ENCODE measurements at regions not wholly inside any gene's neighbourhood (a gene's known extent, or its start where the extent isn't known, plus 50 kb on each side); places are given as distances from the start of the nearest gene placed in this dataset.
"Not testable (repeated sequence)": the region's sequence is repeated elsewhere in the genome, so short reads cannot be mapped to it uniquely, and the experiment has no call there.

- no peak for DNase-seq (ENCODE audit: low read depth)
Observed at GRCh38 chr10:4151466-4151865, 366.5 kb upstream of the KLF6 start.

GRCh38 chr10:4150676-4151075 lies 365.7 kb upstream of the KLF6 start:
- no peak for DNase-seq (ENCODE audit: low read depth)

GRCh38 chr10:4149460-4149859 lies 364.5 kb upstream of the KLF6 start:
- DNase-seq (ENCODE audit: low read depth) = not testable (repeated sequence)

GRCh38 chr10:4147245-4147644 lies 362.2 kb upstream of the KLF6 start:
- DNase-seq (ENCODE audit: low read depth) = no peak

GRCh38 chr10:4144817-4145216 lies 359.8 kb upstream of the KLF6 start:
- no peak for DNase-seq (ENCODE audit: low read depth)

- no peak for DNase-seq (ENCODE audit: low read depth)
Observed at GRCh38 chr10:4141471-4141870, 356.5 kb upstream of the KLF6 start.

- DNase-seq (ENCODE audit: low read depth) = no peak
Observed at GRCh38 chr10:4138146-4138721, 353.2 kb upstream of the KLF6 start.

GRCh38 chr10:4137299-4137698 lies 352.3 kb upstream of the KLF6 start:
- DNase-seq (ENCODE audit: low read depth) = no peak

- no peak for DNase-seq (ENCODE audit: low read depth)
Observed at GRCh38 chr10:4136121-4136520, 351.1 kb upstream of the KLF6 start.

- no peak for DNase-seq (ENCODE audit: low read depth)
Observed at GRCh38 chr10:4132216-4132556, 347.2 kb upstream of the KLF6 start.

- no peak for DNase-seq (ENCODE audit: low read depth)
Observed at GRCh38 chr10:4131407-4132215, 346.6 kb upstream of the KLF6 start.

GRCh38 chr10:4130685-4131084 lies 345.7 kb upstream of the KLF6 start:
- no peak for DNase-seq (ENCODE audit: low read depth)

GRCh38 chr10:4129866-4130477 lies 345.0 kb upstream of the KLF6 start:
- DNase-seq (ENCODE audit: low read depth) = no peak

GRCh38 chr10:4127518-4128315 lies 342.7 kb upstream of the KLF6 start:
- DNase-seq (ENCODE audit: low read depth) = no peak

GRCh38 chr10:4125776-4126175 lies 340.8 kb upstream of the KLF6 start:
- no peak for DNase-seq (ENCODE audit: low read depth)

GRCh38 chr10:4121502-4122380 lies 336.7 kb upstream of the KLF6 start:
- DNase-seq (ENCODE audit: low read depth) = no peak

GRCh38 chr10:4120096-4120853 lies 335.3 kb upstream of the KLF6 start:
- no peak for DNase-seq (ENCODE audit: low read depth)

GRCh38 chr10:4119107-4119506 lies 334.1 kb upstream of the KLF6 start:
- DNase-seq (ENCODE audit: low read depth) = no peak

- DNase-seq (ENCODE audit: low read depth) = no peak
Observed at GRCh38 chr10:4117604-4118003, 332.6 kb upstream of the KLF6 start.

GRCh38 chr10:4111643-4112042 lies 326.6 kb upstream of the KLF6 start:
- no peak for DNase-seq (ENCODE audit: low read depth)

GRCh38 chr10:4109469-4109868 lies 324.5 kb upstream of the KLF6 start:
- no peak for DNase-seq (ENCODE audit: low read depth)

Measured in stimulated activated CD4-positive, alpha-beta T cell treated with anti-CD3 and anti-CD28 coated beads, Interleukin-2, amount 100 ng/mL, for 4 hours (primary cell).